NCI-H1436 treated with DMSO at 0.1 percent for 48 hours (cell line): ENCODE measurements at regions not wholly inside any gene's neighbourhood (a gene's known extent, or its start where the extent isn't known, plus 50 kb on each side); places are given as distances from the start of the nearest gene placed in this dataset.
A peak's percentile ranks its signal among the peaks of the same experiment; 100 is the strongest.

Source experiments
- DNase-seq: peaks from one replicate; lab custom pipeline; 2025; lab: John Stamatoyannopoulos, UW

DNA sequence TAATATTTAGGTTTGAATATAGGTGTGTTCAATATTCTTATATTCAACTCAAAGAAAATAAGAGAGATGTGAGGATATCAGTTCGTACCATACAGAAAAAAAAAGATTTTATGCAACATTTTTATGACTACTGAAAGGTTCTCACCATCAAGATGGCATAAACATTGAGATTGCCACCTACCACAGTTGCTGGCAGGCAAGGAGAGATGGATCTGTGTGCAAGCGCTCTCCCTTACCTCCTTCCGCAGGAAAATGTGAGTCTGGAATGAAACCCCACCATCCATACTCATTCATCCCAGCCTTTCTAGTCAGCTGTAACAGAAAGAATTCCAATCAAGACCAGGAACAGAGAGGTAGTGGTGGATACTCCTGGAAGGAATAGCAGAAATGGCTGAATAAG is 376.9 kb downstream of the PPP3CA start:
- DNase-seq = no peak

DNA sequence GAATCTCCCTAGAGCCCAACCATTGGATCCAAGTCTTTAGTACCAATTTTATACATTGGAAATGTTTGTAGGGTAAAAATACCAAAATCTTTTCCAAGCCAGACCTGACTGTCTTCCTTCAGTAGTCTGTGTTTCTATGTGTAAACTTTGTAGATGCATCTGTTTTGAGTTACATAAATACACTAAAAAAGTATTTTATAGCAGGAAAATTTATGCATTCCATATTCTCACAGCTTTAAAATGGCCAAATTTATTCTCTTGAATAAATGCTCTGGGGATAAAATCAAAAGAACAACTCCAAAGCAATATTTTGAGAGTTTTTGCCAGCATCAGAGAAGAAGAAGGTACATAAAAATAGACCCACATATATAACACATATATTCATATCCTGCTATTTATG is 377.4 kb downstream of the PPP3CA start:
- no peak for DNase-seq

DNA sequence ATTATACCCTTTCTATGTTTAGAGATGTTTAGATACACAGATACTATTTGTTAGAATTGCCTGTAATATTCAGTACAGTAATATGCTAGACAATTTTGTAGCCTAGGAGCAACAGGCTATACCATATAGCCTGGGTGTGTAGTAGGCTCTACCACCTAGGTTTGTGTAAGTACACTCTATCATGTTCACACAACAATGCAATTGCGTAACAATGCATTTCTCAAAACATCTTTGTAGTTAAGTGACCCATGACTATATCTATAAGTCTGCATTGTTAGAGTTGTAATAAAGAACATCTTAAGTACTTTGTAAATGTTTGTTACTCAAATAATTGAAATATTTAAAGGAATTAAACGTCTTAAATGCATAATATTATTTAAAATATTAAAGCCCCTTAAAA is 379.3 kb downstream of the PPP3CA start:
- DNase-seq = no peak

DNA sequence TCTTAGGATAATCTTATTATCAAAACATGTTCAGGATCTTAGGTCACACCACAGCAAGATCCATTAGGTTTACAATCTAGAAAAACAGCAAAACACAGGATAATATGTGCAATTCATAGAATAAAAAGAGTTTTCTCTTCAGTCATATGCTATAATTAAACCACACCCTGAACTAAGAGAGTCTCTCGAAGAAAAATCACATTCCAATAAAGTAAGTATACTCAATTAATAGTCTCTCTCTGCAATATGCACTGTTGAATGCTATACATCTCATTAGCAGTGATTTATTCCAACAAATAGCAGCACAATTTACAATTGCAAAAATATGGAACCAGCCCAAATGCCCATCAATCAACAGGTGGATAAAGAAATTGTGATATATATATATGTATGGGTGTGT is 383.7 kb downstream of the PPP3CA start:
- DNase-seq = no peak

DNA sequence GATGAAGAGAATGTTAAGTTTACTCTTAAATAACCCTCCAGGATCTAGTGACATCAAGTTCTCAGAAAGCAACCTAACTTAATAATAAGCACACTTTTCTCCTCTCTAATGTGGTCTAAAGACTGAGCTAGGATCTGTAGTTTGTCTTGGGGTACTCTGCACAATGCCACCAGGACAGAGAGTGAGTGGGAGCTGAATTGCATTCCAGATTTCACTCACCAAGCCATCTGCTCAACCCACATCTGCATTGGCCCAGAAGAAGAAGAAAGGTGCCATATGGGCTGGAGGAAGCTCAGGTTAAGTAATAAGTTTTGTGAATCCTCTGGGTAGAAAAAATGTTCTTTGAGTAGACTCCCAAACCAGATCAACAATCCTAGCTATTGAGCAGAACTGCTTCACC is 384.6 kb downstream of the PPP3CA start:
- DNase-seq = no peak

DNA sequence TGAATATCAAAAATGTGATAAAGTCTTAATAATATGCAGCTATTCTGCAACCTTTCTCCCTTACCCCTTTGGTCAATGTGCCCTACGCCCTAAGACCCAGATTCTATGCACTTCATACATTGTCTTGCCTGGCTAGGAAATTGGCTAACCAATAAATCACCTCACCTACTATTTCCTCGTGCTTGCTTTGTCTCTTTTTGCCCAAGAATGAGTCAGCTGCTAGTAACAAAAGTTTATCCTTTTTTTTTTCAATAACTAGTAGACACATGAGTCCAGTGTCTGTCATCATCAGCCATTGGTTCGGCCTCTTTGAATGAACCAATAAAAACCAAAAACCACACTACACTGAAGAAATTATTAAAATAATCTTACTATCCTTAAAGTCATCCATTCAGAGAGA is 387.1 kb downstream of the PPP3CA start:
- no peak for DNase-seq

DNA sequence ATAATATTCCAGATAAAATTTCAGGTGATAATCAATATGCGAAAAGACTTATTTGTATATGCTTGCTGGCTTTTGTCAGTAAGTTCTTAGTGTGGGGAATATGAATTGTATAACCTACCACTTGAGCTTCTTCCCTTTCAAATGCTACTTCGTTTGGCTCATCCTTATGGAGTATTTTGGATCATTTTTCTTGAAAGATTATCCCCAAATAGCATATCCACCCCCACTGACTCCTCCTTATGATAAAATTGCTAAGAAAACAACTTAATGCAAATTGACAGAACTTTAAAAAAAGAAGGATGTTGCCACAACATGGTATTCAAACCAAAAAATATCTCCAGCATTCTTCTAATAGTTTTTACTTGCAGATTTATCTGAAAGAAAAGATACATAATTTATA is 393.3 kb downstream of the PPP3CA start:
- DNase-seq = no peak

DNA sequence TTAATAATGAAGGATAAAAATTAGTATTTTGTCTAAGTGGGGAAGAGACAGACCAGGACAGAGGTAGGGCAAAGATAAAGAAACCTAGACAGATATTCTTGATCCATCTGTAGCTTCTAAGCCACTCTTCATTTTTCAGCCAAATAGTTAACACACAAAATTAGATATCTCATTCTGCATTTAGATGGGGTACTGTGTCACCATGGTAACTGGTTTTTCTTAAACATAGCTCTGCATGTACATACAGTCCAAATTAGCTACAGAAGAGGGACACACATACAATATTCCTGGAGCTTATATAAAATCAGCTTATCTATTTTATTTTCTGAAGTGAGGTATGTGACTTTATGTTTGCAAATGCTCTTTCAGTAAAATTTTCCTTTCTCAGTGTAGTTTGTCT is 393.7 kb downstream of the PPP3CA start:
- DNase-seq = no peak

DNA sequence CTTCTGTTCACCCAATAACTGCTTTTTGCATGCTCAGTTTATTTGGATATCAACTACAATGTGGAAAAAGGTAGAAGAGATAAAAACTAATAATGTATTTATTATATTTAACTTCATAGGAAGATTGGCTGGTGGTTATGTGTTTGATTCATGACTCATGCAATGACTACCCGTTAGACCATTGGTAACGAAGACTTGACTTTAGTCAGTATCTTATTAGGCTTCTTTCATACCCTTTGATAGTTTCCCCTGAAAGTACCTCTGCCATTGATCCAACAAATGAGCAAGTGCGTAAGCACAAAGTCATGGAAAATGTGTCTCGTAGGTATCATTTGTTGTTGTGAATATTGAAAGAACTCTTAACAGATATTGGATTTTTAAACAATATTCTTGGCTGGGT is 394.7 kb downstream of the PPP3CA start:
- no peak for DNase-seq

DNA sequence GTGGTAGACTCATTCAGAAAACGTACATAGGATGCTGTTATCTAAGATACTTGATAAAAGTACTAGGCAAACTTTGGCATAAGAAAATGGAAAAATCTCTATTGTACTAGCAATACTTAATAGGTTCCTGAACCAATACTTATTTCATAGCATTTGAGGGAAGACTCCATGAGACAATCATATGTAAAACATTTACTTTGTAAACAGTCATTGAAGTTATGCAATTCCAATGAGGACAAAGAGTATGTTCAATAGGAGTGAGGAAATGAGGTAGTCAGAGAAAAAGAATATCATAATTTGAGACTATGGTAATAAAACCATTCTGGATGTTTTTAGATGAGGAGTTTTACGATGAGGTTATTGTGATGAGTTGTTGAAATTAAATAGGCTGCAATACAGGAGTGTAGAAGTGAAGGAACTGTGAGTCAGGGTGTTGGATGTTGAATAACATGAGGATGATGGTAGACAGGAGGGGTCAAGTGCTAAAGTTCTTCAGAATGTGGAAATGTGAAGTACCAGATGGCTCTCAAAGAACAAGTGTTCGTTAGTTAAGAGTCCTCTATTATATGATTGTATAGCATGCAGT is 397.9 kb downstream of the PPP3CA start:
- DNase-seq = no peak

DNA sequence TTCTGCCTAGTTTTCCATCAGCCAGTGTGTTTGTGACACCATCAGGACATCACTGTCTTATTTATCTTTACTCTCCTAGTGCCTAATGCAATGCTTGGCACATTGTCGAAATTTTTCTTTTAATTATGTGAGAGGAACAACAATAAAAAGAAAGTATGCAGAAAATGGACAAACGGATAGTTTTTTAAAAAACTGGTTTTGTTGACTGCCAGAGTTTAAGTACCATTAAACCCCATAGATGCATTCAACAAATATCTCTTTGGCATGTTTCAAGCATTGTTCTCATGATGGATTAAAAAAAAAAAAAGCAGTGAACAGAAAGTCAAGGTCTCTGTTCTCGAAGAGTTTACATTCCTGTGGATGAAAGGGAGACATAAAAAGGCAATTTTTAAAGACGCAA is 398.4 kb downstream of the PPP3CA start:
- no peak for DNase-seq

DNA sequence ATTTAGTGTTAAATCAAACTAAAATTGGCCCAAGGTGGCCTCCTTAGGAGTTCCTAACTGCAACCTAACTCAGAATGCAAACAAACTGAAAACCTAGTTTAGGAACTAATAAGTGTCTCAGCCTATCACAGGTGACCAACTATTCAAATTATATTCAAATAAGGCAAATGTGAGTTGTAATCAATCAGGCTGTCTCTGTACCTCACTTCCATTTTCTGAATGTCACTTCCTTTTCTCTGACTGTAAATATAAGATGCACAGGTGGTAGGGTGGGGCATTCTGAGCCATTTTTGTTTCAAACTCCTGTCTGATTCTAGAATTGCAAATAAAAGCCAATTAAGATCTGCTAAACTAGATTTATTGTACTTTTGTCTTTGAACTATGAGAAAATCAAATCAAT is 401.5 kb downstream of the PPP3CA start:
- no peak for DNase-seq

DNA sequence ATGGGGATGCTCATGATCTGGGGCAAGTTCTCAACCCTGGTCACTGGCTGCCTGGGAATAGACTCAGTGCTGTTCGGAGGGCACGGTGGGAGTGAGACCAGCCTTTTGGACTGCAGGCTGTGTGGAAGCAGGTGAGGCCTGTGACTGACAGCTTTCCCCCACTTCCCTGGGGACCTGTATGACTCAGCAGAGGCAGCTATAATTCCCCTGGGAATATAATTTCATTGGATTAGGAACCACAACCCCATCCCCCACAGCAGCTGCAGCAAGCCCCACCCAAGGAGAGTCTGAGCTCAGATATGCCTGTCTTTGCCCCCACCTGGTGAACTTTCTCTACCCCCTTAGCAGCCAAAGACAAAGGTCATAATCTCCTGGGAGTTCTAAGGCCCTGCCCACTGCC is 408.6 kb downstream of the PPP3CA start:
- peak; percentile 32 for DNase-seq

DNA sequence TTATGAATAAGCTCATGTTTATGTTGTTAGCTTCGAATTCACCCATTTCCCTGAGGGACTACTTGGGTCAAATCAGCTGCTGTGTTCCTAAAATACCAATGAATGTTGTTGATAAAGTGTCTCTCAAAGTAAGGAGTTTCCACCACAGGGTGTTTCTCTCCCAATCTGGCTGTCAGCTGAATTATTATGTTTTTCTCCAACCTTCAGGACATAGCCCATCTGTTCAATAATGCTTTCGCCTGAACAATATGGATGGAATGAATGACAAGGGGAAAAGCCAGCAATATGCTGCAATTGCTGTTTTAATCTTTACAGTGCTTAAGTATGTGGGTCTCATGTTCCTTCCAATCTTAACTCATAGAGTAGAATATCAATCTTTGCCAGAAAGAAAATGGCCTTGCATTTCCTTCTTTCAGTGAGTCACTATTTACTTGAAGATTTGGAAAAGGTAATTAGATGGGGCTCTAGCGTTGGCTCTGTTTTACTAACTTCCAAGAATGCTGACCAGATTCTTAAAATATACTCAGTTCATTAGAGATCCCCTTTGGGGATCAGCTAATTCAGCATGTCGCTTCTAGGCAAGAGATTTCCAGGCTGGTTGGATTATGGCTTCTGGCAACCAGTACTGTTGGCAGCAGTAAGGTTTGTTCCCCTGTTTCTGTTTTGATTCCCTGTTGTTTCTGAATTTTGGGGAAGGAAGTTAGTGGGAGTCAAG is 410.5 kb downstream of the PPP3CA start:
- no peak for DNase-seq

DNA sequence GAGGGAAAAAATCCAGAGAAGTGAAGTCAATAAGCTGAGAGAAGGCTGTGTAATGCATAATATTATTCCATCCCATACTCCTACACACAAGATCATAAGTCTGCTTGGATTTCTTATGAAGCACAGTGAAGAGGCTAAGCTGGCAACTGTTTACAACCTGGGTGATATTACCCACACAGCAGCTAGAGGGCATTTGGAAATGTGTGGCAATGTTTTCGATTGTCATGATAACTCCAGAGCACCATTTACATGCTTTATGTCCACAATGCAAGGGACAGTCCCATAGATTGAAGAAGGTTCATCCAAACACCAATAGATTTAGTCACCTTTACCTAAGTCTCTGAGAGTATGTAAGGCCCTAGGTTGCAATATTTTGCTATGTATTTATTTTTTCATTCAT is 412.2 kb downstream of the PPP3CA start:
- no peak for DNase-seq

DNA sequence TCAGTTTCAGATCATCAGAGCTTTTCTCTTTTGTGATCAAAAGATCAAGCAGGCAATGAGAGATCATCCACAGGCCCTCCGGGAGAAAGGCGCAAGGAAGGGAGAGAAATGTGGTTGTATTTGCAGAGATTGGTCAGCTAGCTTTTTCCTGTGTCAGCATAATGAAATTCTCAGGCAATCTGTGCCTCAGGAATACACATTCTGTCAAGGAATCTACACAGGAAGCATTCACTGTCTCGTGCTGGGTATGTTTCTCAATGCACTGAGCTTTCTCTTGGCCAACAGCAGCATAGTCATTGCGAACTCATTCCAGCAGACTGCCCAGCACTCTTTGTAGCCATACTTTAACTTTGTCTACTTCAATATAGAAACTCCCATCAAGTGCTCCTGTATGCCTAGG is 413.7 kb downstream of the PPP3CA start:
- no peak for DNase-seq

DNA sequence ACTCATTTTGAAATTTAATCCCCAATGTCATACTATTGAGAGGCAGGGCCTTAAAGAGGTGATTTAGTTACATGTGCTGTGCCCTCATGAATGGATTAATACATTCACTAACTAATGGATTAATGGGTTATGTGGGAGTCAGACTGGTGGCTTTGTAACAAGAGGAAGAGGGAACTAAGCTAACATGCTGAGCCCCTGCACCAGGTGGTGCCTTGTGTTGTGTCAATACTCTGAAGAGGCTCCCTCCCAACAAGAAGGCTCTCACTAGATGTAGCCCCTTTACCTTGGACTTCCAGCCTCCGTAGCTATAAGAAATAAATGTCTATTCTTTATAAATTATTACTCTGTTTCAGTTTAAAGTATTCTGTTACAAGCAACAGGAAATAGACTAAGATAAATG is 411.9 kb upstream of the EMCN start:
- DNase-seq = no peak

DNA sequence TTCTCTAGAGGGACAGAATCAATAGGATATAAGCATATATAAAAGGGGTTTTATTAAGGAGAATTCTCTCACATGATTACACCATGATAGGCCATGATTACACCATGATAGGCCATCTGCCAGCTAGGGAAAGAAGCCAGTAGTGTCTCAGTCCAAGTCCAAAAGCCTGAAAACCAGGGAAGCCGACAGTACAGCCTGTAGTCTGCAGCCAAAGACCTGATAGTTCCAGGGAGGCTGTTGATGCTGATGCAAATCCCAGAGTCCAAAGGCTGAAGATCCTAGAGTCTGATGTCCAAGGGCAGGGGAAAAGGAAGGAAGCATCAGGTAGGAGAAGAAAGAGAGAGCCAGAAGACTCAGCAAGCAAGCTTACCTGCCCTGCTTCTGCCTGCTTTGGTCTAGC is 411.3 kb upstream of the EMCN start:
- no peak for DNase-seq

DNA sequence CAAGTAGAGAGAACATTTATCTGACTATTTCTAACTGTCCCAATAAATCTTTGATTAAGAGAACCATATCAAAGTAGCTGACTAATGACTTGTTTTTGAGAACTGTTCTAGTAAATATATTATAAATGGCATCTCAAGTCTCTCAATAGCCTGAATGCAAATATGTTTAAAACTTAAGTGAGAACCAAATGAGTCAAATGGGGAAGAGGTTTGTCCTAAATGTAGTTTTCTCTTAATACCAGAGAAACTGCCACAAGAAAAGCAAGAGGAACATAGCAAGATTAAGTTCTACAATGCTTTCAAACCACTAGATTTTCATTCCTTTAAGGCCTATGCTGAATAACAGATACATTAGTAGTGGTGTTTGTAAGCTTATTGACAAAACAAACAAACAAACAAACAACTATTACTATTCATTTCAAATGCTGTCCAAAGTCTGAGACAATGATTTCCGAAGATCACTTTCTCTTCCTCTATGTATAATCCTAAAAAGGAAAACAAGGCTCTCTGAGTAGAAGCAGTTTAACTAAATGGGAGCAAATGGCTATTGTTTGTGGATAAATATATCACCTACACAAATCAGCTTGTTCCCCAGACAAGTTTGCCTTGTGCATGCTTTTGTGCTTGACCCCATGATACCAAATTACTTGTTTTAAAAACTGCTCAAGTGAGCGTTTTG is 408.4 kb upstream of the EMCN start:
- no peak for DNase-seq

DNA sequence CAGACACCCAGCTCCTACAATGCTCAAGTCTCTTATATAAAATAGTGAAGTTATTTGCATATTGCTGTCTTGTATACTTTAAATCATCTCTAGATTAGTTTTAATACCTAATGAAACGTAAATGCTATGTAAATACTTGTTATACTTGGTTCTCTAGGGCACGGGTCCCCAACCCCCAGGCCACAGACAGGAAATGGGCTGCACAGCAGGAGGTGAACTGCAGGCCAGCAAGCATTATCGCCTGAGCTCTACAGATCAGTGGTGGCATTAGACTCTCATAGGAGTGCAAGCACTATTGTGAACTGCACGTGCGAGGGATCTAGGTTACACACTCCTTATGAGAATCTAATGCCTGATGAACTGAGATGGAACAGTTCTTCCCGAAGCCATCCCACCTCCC is 395.9 kb upstream of the EMCN start:
- DNase-seq = no peak

DNA sequence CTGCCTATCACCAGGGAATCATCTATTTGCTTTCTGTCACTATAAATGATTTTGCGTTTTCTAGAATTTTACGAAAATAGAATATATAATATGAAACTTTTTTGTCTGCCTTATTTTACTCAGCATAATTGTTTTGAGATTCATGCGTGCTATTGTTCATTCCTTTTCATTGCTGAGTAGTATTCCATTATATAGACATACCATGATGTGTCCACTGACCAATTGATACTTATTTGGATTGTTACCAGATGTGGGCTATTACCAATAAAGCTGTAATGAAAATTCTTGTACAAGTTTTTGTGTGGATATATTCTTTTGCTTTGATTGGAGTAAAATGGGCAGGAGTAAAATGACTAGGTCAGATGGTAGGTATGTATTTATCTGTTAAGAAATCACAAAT is 390.7 kb upstream of the EMCN start:
- DNase-seq = no peak

DNA sequence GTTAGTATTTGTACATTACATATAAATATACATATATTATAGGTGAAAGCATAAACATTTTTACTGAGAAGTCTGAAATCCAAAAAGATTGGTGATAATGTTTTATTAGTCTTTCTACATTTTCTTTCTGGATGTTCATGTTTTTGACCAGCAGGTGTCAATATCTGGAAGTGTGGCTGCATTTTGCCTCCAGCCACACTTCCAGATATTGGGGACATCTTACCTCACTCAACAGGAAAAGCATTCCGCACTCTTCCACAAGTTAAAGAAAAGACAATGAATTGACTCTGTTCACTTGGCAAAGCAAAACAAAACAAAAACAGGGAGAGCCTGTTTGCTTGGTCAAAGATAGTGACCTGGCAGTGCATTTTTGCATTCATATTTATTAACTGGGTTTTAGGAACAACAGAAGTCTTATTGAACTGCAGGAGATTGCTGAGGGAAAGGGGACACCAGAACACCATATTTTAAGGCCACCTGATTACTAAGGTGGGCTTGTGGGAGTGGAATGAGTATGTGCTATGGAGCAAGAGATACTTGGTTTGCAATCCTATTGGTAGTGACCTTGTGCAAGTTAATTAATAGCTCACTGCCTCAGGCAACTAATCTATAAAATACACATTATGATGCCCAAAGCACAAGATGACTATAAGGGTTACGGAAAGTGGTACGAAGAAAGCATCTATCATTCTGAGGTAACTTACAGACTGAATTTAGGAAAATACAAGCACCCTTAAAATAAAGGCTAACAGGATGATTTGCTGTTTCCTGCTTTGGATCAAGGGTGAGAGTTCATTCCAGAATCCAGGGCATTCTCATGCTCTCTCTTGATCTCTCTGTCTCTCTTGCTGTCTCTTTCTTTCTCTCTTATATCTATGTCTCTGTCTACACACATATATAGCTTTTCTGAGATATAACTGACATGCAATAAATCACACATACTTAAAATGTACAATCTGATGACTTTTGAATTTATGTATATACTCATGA is 389.9 kb upstream of the EMCN start:
- DNase-seq = no peak

DNA sequence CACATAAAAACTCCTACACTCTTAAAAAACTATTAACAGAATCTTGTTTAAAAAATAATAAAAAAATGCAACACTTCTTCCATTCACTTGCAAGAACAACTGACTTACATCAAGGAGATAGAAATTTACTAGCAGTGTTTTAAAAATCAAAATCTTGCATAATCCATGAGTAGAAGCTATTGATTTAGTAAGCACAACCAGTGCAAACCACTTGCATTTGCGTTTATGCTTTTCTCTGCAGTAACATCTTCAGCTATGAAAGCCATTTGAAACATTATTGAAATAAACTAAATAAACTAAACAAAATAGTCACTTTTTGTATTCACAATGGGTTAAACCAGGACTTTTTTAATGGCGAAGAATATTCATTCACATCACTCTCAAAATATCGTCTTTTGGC is 389.2 kb upstream of the EMCN start:
- DNase-seq = no peak
